HEK293 (cell line): ENCODE measurements at regions not wholly inside any gene's neighbourhood (a gene's known extent, or its start where the extent isn't known, plus 50 kb on each side); places are given as distances from the start of the nearest gene placed in this dataset.

Source experiments
- BCL11B ChIP-seq: fragments of 450-650 bp; formaldehyde crosslinking; IDR thresholded peaks from 2 replicates; pipeline ENCODE4 v1.5.1; 2016; ENCODE audit warnings: low read depth, missing biosample characterization, missing genetic modification characterization
- CTCF ChIP-seq: fragments of 450-650 bp; formaldehyde crosslinking; IDR thresholded peaks from 2 replicates; pipeline ENCODE4 v1.5.1; 2016; ENCODE audit warnings: missing biosample characterization, missing genetic modification characterization
- MYNN ChIP-seq: fragments of 450-650 bp; formaldehyde crosslinking; IDR thresholded peaks from 2 replicates; pipeline ENCODE4 v1.5.1; 2016; ENCODE audit warnings: missing biosample characterization, missing genetic modification characterization, borderline replicate concordance
- REPIN1 ChIP-seq: fragments of 450-650 bp; formaldehyde crosslinking; IDR thresholded peaks from 2 replicates; pipeline ENCODE4 v1.5.1; 2017; ENCODE audit warnings: missing biosample characterization, missing genetic modification characterization, low read depth
- REST ChIP-seq: fragments of 450-650 bp; formaldehyde crosslinking; IDR thresholded peaks from 2 replicates; pipeline ENCODE4 v1.5.1; 2016; ENCODE audit warnings: missing biosample characterization, missing genetic modification characterization
- YY1 ChIP-seq: fragments of 450-650 bp; formaldehyde crosslinking; IDR thresholded peaks from 2 replicates; pipeline ENCODE4 v1.5.1; 2018; ENCODE audit warnings: missing biosample characterization, missing genetic modification characterization
- ZBTB1 ChIP-seq: fragments of 450-650 bp; formaldehyde crosslinking; IDR thresholded peaks from 2 replicates; pipeline ENCODE4 v1.5.1; 2016; ENCODE audit warnings: missing biosample characterization, missing genetic modification characterization
- ZNF184 ChIP-seq: fragments of 450-650 bp; IDR thresholded peaks from 2 replicates; pipeline ENCODE4 v1.5.1; 2018; ENCODE audit warnings: missing biosample characterization, mild to moderate bottlenecking, missing genetic modification characterization
- ZNF311 ChIP-seq: fragments of 450-650 bp; formaldehyde crosslinking; IDR thresholded peaks from 2 replicates; pipeline ENCODE4 v1.5.1; 2017; ENCODE audit warnings: missing biosample characterization, missing genetic modification characterization, borderline replicate concordance
- ZNF324 ChIP-seq: fragments of 450-650 bp; formaldehyde crosslinking; IDR thresholded peaks from 2 replicates; pipeline ENCODE4 v1.5.1; 2016; ENCODE audit warnings: missing biosample characterization, missing genetic modification characterization
- ZNF416 ChIP-seq: fragments of 450-650 bp; formaldehyde crosslinking; IDR thresholded peaks from 2 replicates; pipeline ENCODE4 v1.5.1; 2016; ENCODE audit warnings: missing biosample characterization, missing genetic modification characterization
- ZNF501 ChIP-seq: fragments of 450-650 bp; formaldehyde crosslinking; IDR thresholded peaks from 2 replicates; pipeline ENCODE4 v1.5.1; 2016; ENCODE audit warnings: missing biosample characterization, missing genetic modification characterization
- ZNF664 ChIP-seq: fragments of 450-650 bp; formaldehyde crosslinking; IDR thresholded peaks from 2 replicates; pipeline ENCODE4 v1.5.1; 2016; ENCODE audit warnings: missing biosample characterization, missing genetic modification characterization

GRCh38 chr4:126564283-126564854 is 1068.4 kb upstream of the INTU start:
- TF ChIP-seq BCL11B (tag by site-specific recombination) (no peak), ZNF324 (tag by site-specific recombination) (no peak), REST (tag by site-specific recombination) (no peak), MYNN (tag by site-specific recombination) (no peak), ZNF416 (tag by site-specific recombination) (no peak), ZNF311 (tag by site-specific recombination) (no peak), CTCF (no peak), ZBTB1 (tag by site-specific recombination) (no peak), ZNF501 (tag by site-specific recombination) (no peak), REPIN1 (no peak), YY1 (tag by site-specific recombination) (no peak), ZNF664 (tag by site-specific recombination) (no peak), ZNF184 (no peak)
